Loucy (cell line): ENCODE measurements at regions not wholly inside any gene's neighbourhood (a gene's known extent, or its start where the extent isn't known, plus 50 kb on each side); places are given as distances from the start of the nearest gene placed in this dataset.

Experiments
- H2AFZ ChIP-seq: fragments of 200-600 bp; sonication (generic); 2 replicates; pipeline ENCODE4 v1.6.0; 2016; ENCODE audit warnings: antibody characterized with exemption, mild to moderate bottlenecking, low read length, moderate library complexity
- H3F3A ChIP-seq: fragments of 200-600 bp; 2 replicates; pipeline ENCODE4 v1.6.0; 2016; ENCODE audit warnings: antibody characterized with exemption, low read depth, mild to moderate bottlenecking
- H3K27me3 ChIP-seq: fragments of 200-600 bp; sonication (generic); 2 replicates; pipeline ENCODE4 v1.6.1; 2014; ENCODE audit warnings: low read length, mild to moderate bottlenecking; ENCODE audit not compliant: insufficient read depth, poor library complexity, severe bottlenecking
- H3K36me3 ChIP-seq: fragments of 200-600 bp; sonication (generic); 2 replicates; pipeline ENCODE4 v1.6.1; 2016; ENCODE audit warnings: low read length; ENCODE audit not compliant: insufficient read depth
- H3K4me1 ChIP-seq: fragments of 200-600 bp; sonication (generic); 2 replicates; pipeline ENCODE4 v1.5.1; 2014; ENCODE audit warnings: low read length, mild to moderate bottlenecking; ENCODE audit not compliant: insufficient read depth, poor library complexity, severe bottlenecking
- H3K4me2 ChIP-seq: fragments of 200-600 bp; sonication (generic); 2 replicates; pipeline ENCODE4 v1.6.0; 2014; ENCODE audit warnings: antibody characterized with exemption, low read length, low read depth, mild to moderate bottlenecking; ENCODE audit not compliant: poor library complexity, severe bottlenecking
- H3K4me3 ChIP-seq: fragments of 200-600 bp; sonication (generic); 2 replicates; pipeline ENCODE4 v1.5.1; 2014; ENCODE audit warnings: low read length, mild to moderate bottlenecking, mixed read lengths; ENCODE audit not compliant: poor library complexity, severe bottlenecking
- H3K79me2 ChIP-seq: fragments of 200-600 bp; sonication (generic); 2 replicates; pipeline ENCODE4 v1.6.1; 2014; ENCODE audit warnings: low read length; ENCODE audit not compliant: insufficient read depth
- H3K9ac ChIP-seq: fragments of 200-600 bp; sonication (generic); 2 replicates; pipeline ENCODE4 v1.6.0; 2014; ENCODE audit warnings: mild to moderate bottlenecking, low read depth, low read length, moderate library complexity; ENCODE audit not compliant: poor library complexity, severe bottlenecking
- H3K9me2 ChIP-seq: fragments of 200-600 bp; sonication (generic); replicated peaks from 2 replicates; pipeline ENCODE4 v1.6.1; 2016; ENCODE audit warnings: low read depth, low read length, mixed read lengths
- H3K9me3 ChIP-seq: fragments of 200-600 bp; sonication (generic); 2 replicates; pipeline ENCODE4 v1.6.1; 2014; ENCODE audit warnings: mild to moderate bottlenecking, antibody characterized with exemption, low read length, low read depth; ENCODE audit not compliant: insufficient read depth
- H4K20me1 ChIP-seq: fragments of 200-600 bp; sonication (generic); 2 replicates; pipeline ENCODE4 v1.6.0; 2014; ENCODE audit warnings: antibody characterized with exemption, low read length, mild to moderate bottlenecking; ENCODE audit not compliant: insufficient read depth, poor library complexity, severe bottlenecking
- CTCF ChIP-seq: fragments of 200-600 bp; sonication (generic); conservative IDR thresholded peaks from 2 replicates; pipeline ENCODE4 v1.5.1; 2014; ENCODE audit warnings: mild to moderate bottlenecking, antibody characterized with exemption, low read length
- EZH2phosphoT487 ChIP-seq: fragments of 200-600 bp; IDR thresholded peaks from 2 replicates; pipeline ENCODE4 v1.6.1; 2018; ENCODE audit warnings: antibody characterized with exemption, mild to moderate bottlenecking, moderate library complexity, borderline replicate concordance

- Histone ChIP-seq H4K20me1 (no peaks in the 10 kb centered on the region), H3K4me2 (no peak overlapping the region), H3F3A (no peaks in the 10 kb centered on the region), H3K4me3 (no peak overlapping the region), H3K9me2 (no peaks in the 10 kb centered on the region), H3K79me2 (no peaks in the 10 kb centered on the region), H3K4me1 (peaks cover 5% of the 10 kb centered on the region), H3K36me3 (no peaks in the 10 kb centered on the region), H2AFZ (no peak overlapping the region), H3K27me3 (no peaks in the 10 kb centered on the region), H3K9me3 (no peaks in the 10 kb centered on the region), H3K9ac (no peak overlapping the region)
- TF ChIP-seq EZH2phosphoT487: no peak
These were observed 91.9 kb downstream of the TMEM30B start for GRCh38 chr14:61188978-61189808.

- H2AFZ ChIP-seq: no peak overlapping the region
- no peaks in the 10 kb centered on the region for H3K36me3 ChIP-seq
- H3K27me3 ChIP-seq: no peaks in the 10 kb centered on the region
- no peak overlapping the region for H3K4me3 ChIP-seq
- H3K79me2 ChIP-seq: no peaks in the 10 kb centered on the region
- H4K20me1 ChIP-seq: no peaks in the 10 kb centered on the region
- H3K9me3 ChIP-seq: no peaks in the 10 kb centered on the region
- no peak overlapping the region for H3K4me2 ChIP-seq
- H3K9ac ChIP-seq: no peak overlapping the region
- no peaks in the 10 kb centered on the region for H3F3A ChIP-seq
- peaks cover 14% of the 10 kb centered on the region for H3K4me1 ChIP-seq
- TF ChIP-seq EZH2phosphoT487 (no peak), CTCF (no peak)
- no peaks in the 10 kb centered on the region for H3K9me2 ChIP-seq
These were observed 92.9 kb downstream of the TMEM30B start for GRCh38 chr14:61188196-61188595.

- H3F3A ChIP-seq: no peaks in the 10 kb centered on the region
- no peaks in the 10 kb centered on the region for H3K9me2 ChIP-seq
- H3K9ac ChIP-seq: no peak overlapping the region
- H2AFZ ChIP-seq: no peak overlapping the region
- peaks cover 19% of the 10 kb centered on the region for H3K4me1 ChIP-seq
- TF ChIP-seq CTCF (no peak), EZH2phosphoT487 (no peak)
- no peaks in the 10 kb centered on the region for H3K79me2 ChIP-seq
- no peak overlapping the region for H3K4me3 ChIP-seq
- no peak overlapping the region for H3K4me2 ChIP-seq
- no peaks in the 10 kb centered on the region for H3K9me3 ChIP-seq
- H3K36me3 ChIP-seq: no peaks in the 10 kb centered on the region
- no peaks in the 10 kb centered on the region for H4K20me1 ChIP-seq
- no peaks in the 10 kb centered on the region for H3K27me3 ChIP-seq
These were observed 93.8 kb downstream of the TMEM30B start for GRCh38 chr14:61187196-61187905.
